HG02623 (cell line): ENCODE measurements at regions not wholly inside any gene's neighbourhood (a gene's known extent, or its start where the extent isn't known, plus 50 kb on each side); places are given as distances from the start of the nearest gene placed in this dataset.

ENCODE experiments used
- ATAC-seq: cut with Tn5 transposase; IDR thresholded peaks from one replicate; pipeline ENCODE4 v1.9.1; 2021; ENCODE audit warnings: moderate library complexity; ENCODE audit not compliant: unreplicated experiment

GRCh38 chr13:89650226-89650625 is 1697.3 kb upstream of the MIR17HG start:
- ATAC-seq = no peak

- no peak for ATAC-seq
Observed at GRCh38 chr13:89660752-89661151, 1686.7 kb upstream of the MIR17HG start.

GRCh38 chr13:89673789-89674311 is 1673.6 kb upstream of the MIR17HG start:
- no peak for ATAC-seq

- no peak for ATAC-seq
Observed at GRCh38 chr13:89678466-89679121, 1668.9 kb upstream of the MIR17HG start.

- no peak for ATAC-seq
Observed at GRCh38 chr13:89684896-89685295, 1662.6 kb upstream of the MIR17HG start.

- no peak for ATAC-seq
Observed at GRCh38 chr13:89686171-89686570, 1661.3 kb upstream of the MIR17HG start.

GRCh38 chr13:89687066-89687465 is 1660.4 kb upstream of the MIR17HG start:
- no peak for ATAC-seq

- ATAC-seq = no peak
Observed at GRCh38 chr13:89688918-89689317, 1658.6 kb upstream of the MIR17HG start.

- ATAC-seq = no peak
Observed at GRCh38 chr13:89694451-89694850, 1653.0 kb upstream of the MIR17HG start.

GRCh38 chr13:89695343-89696257 is 1651.9 kb upstream of the MIR17HG start:
- no peak for ATAC-seq

- ATAC-seq = no peak
Observed at GRCh38 chr13:89701913-89702312, 1645.6 kb upstream of the MIR17HG start.

GRCh38 chr13:89704040-89704439 is 1643.4 kb upstream of the MIR17HG start:
- ATAC-seq = no peak

- ATAC-seq = no peak
Observed at GRCh38 chr13:89708013-89708412, 1639.5 kb upstream of the MIR17HG start.

GRCh38 chr13:89721216-89721615 is 1626.3 kb upstream of the MIR17HG start:
- no peak for ATAC-seq

GRCh38 chr13:89726690-89727435 is 1620.6 kb upstream of the MIR17HG start:
- ATAC-seq = no peak

- no peak for ATAC-seq
Observed at GRCh38 chr13:89733829-89734228, 1613.7 kb upstream of the MIR17HG start.

- ATAC-seq = no peak
Observed at GRCh38 chr13:89737051-89737450, 1610.4 kb upstream of the MIR17HG start.

GRCh38 chr13:89738072-89738471 is 1609.4 kb upstream of the MIR17HG start:
- ATAC-seq = no peak

GRCh38 chr13:89740994-89741685 is 1606.3 kb upstream of the MIR17HG start:
- no peak for ATAC-seq

GRCh38 chr13:89746554-89746953 is 1600.9 kb upstream of the MIR17HG start:
- ATAC-seq = no peak

- no peak for ATAC-seq
Observed at GRCh38 chr13:89748716-89749115, 1598.8 kb upstream of the MIR17HG start.
